HG02759 (cell line): ENCODE measurements at regions not wholly inside any gene's neighbourhood (a gene's known extent, or its start where the extent isn't known, plus 50 kb on each side); places are given as distances from the start of the nearest gene placed in this dataset.
"Not testable (repeated sequence)": the region's sequence is repeated elsewhere in the genome, so short reads cannot be mapped to it uniquely, and the experiment has no call there.

Experiments used
- ATAC-seq: cut with Tn5 transposase; IDR thresholded peaks from one replicate; pipeline ENCODE4 v1.9.1; 2021; ENCODE audit warnings: mild to moderate bottlenecking, moderate library complexity; ENCODE audit not compliant: unreplicated experiment

GRCh38 chr13:80840316-80840976 is 499.5 kb upstream of the SPRY2 start:
- no peak for ATAC-seq

- no peak for ATAC-seq
Observed at GRCh38 chr13:80835902-80836301, 495.0 kb upstream of the SPRY2 start.

GRCh38 chr13:80830431-80830830 is 489.5 kb upstream of the SPRY2 start:
- ATAC-seq, result no peak

- no peak for ATAC-seq
Observed at GRCh38 chr13:80828759-80829158, 487.8 kb upstream of the SPRY2 start.

- ATAC-seq, result no peak
Observed at GRCh38 chr13:80825276-80825675, 484.4 kb upstream of the SPRY2 start.

GRCh38 chr13:80824229-80824628 is 483.3 kb upstream of the SPRY2 start:
- no peak for ATAC-seq

- no peak for ATAC-seq
Observed at GRCh38 chr13:80823472-80823871, 482.5 kb upstream of the SPRY2 start.

- ATAC-seq, result no peak
Observed at GRCh38 chr13:80821466-80821865, 480.5 kb upstream of the SPRY2 start.

GRCh38 chr13:80817979-80818378 is 477.1 kb upstream of the SPRY2 start:
- ATAC-seq, result no peak

GRCh38 chr13:80814541-80814940 is 473.6 kb upstream of the SPRY2 start:
- ATAC-seq, result no peak

- not testable (repeated sequence) for ATAC-seq
Observed at GRCh38 chr13:80810294-80810693, 469.4 kb upstream of the SPRY2 start.

- no peak for ATAC-seq
Observed at GRCh38 chr13:80802946-80803345, 462.0 kb upstream of the SPRY2 start.

GRCh38 chr13:80798576-80799133 is 457.7 kb upstream of the SPRY2 start:
- ATAC-seq, result no peak

GRCh38 chr13:80787604-80788003 is 446.7 kb upstream of the SPRY2 start:
- no peak for ATAC-seq

- ATAC-seq, result no peak
Observed at GRCh38 chr13:80783926-80784565, 443.1 kb upstream of the SPRY2 start.

GRCh38 chr13:80782441-80782840 is 441.5 kb upstream of the SPRY2 start:
- ATAC-seq, result no peak

GRCh38 chr13:80778297-80778696 is 437.4 kb upstream of the SPRY2 start:
- no peak for ATAC-seq

- no peak for ATAC-seq
Observed at GRCh38 chr13:80757694-80758093, 416.8 kb upstream of the SPRY2 start.

GRCh38 chr13:80755910-80756309 is 415.0 kb upstream of the SPRY2 start:
- no peak for ATAC-seq

GRCh38 chr13:80754441-80754840 is 413.5 kb upstream of the SPRY2 start:
- no peak for ATAC-seq

GRCh38 chr13:80753866-80754265 is 412.9 kb upstream of the SPRY2 start:
- no peak for ATAC-seq

GRCh38 chr13:80751854-80752253 is 410.9 kb upstream of the SPRY2 start:
- ATAC-seq, result no peak
